ENCODE measurements at regions not wholly inside any gene's neighbourhood (a gene's known extent, or its start where the extent isn't known, plus 50 kb on each side); places are given as distances from the start of the nearest gene placed in this dataset.

- 29% methylated on average over 6 of the region's 6 CpGs for WGBS (ENCODE audit: low lambda C conversion rate)
- H3K9me2 ChIP-seq, result no peaks in the 10 kb centered on the region
- H3K4me3 ChIP-seq (ENCODE audit: low read depth in 2 of 2, low read length in 1 of 2), result no peak overlapping the region
- peaks cover 0 to 6% of the 10 kb centered on the region in 2 experiments; a peak in 1 of 4 replicates for H3K4me1 ChIP-seq (ENCODE audit: control insufficient read depth in 1 of 2, insufficient read depth in 2 of 2, low read depth in 1 of 2, low read length in 1 of 2)
- no peaks in the 10 kb centered on the region for H3K36me3 ChIP-seq (replicated peaks in 1 of 2; ENCODE audit: control insufficient read depth in 1 of 2, insufficient read depth in 2 of 2, low read length in 1 of 2)
- H3F3A ChIP-seq (replicated peaks; ENCODE audit: insufficient read depth), result no peaks in the 10 kb centered on the region
- no peak overlapping the region for H3K9ac ChIP-seq
- ChIA-PET POLR2A (no interaction called here), CTCF (no interaction called here)
- H3K4me2 ChIP-seq, result no peak overlapping the region
- no peaks in the 10 kb centered on the region for H3K79me2 ChIP-seq (ENCODE audit: insufficient read depth)
- DNase-seq, result no peak
- H4K20me1 ChIP-seq (ENCODE audit: insufficient read depth), result no peaks in the 10 kb centered on the region
- H3K27ac ChIP-seq (ENCODE audit: low read depth in 2 of 2, low read length in 1 of 2), result no peak overlapping the region
- no peak overlapping the region for H2AFZ ChIP-seq (ENCODE audit: low read depth)
- no peaks in the 10 kb centered on the region for H3K27me3 ChIP-seq (ENCODE audit: insufficient read depth)
- no peak for TF ChIP-seq SMC3 (IDR thresholded peaks at IDR 0.05; ENCODE audit: low read depth, low read length)
- no peaks in the 10 kb centered on the region for H3K9me3 ChIP-seq
Measured at GRCh38 chr9:89939181-89939580, 334.4 kb downstream of the GADD45G start.

GRCh38 chr9:89939626-89940292 lies 334.9 kb downstream of the GADD45G start:
- H3K4me3 ChIP-seq (ENCODE audit: low read depth in 2 of 2, low read length in 1 of 2), result no peak overlapping the region
- no peak overlapping the region for H3K27ac ChIP-seq (ENCODE audit: low read depth in 2 of 2, low read length in 1 of 2)
- ChIA-PET CTCF (interaction anchor here (3.4 kb wide), 1 partner anchor 336 kb away, joined by 15 read pairs; the partner anchor contains the start of gene GADD45G), POLR2A (no interaction called here)
- no peak overlapping the region for H2AFZ ChIP-seq (ENCODE audit: low read depth)
- H3K36me3 ChIP-seq (replicated peaks in 1 of 2; ENCODE audit: control insufficient read depth in 1 of 2, insufficient read depth in 2 of 2, low read length in 1 of 2), result no peaks in the 10 kb centered on the region
- H3F3A ChIP-seq (replicated peaks; ENCODE audit: insufficient read depth), result no peaks in the 10 kb centered on the region
- no peaks in the 10 kb centered on the region for H3K9me2 ChIP-seq
- no peaks in the 10 kb centered on the region for H4K20me1 ChIP-seq (ENCODE audit: insufficient read depth)
- no peak for DNase-seq
- H3K79me2 ChIP-seq (ENCODE audit: insufficient read depth), result no peaks in the 10 kb centered on the region
- no peaks in the 10 kb centered on the region for H3K27me3 ChIP-seq (ENCODE audit: insufficient read depth)
- no peak overlapping the region for H3K9ac ChIP-seq
- TF ChIP-seq MXI1 (IDR thresholded peaks at IDR 0.05; ENCODE audit: low read depth, low read length) (no peak), MEF2A (IDR thresholded peaks at IDR 0.05; ENCODE audit: borderline replicate concordance, low read depth) (no peak), NRF1 (IDR thresholded peaks at IDR 0.05; ENCODE audit: low read depth, low read length) (no peak)
- no peak overlapping the region for H3K4me2 ChIP-seq
- 60% methylated on average over 14 of the region's 14 CpGs for WGBS (ENCODE audit: low lambda C conversion rate)
- no peaks in the 10 kb centered on the region for H3K9me3 ChIP-seq
- H3K4me1 ChIP-seq (ENCODE audit: control insufficient read depth in 1 of 2, insufficient read depth in 2 of 2, low read depth in 1 of 2, low read length in 1 of 2), result peaks cover 0 to 6% of the 10 kb centered on the region in 2 experiments; a peak in 1 of 4 replicates

- POLR2A ChIA-PET, result no interaction called here
- Histone ChIP-seq H3K9me2 (no peaks in the 10 kb centered on the region), H2AFZ (ENCODE audit: low read depth) (no peak overlapping the region), H3K9ac (no peak overlapping the region), H3K27me3 (ENCODE audit: insufficient read depth) (no peaks in the 10 kb centered on the region), H3K4me1 (ENCODE audit: control insufficient read depth in 1 of 2, insufficient read depth in 2 of 2, low read depth in 1 of 2, low read length in 1 of 2) (peaks cover 0 to 6% of the 10 kb centered on the region in 2 experiments; a peak in 1 of 4 replicates), H3K27ac (ENCODE audit: low read depth in 2 of 2, low read length in 1 of 2) (no peak overlapping the region), H3K79me2 (ENCODE audit: insufficient read depth) (no peaks in the 10 kb centered on the region), H3F3A (replicated peaks; ENCODE audit: insufficient read depth) (no peaks in the 10 kb centered on the region), H3K9me3 (no peaks in the 10 kb centered on the region), H3K4me2 (no peak overlapping the region), H4K20me1 (ENCODE audit: insufficient read depth) (no peaks in the 10 kb centered on the region), H3K36me3 (replicated peaks in 1 of 2; ENCODE audit: control insufficient read depth in 1 of 2, insufficient read depth in 2 of 2, low read length in 1 of 2) (no peaks in the 10 kb centered on the region), H3K4me3 (ENCODE audit: low read depth in 2 of 2, low read length in 1 of 2) (no peak overlapping the region)
- DNase-seq, result no peak
- WGBS (ENCODE audit: low lambda C conversion rate), result 46% methylated on average over 5 of the region's 5 CpGs
- CTCF ChIA-PET, result interaction anchor here (1.4 to 3.4 kb wide), 2 partner anchors 12 to 337 kb away, joined by 3 to 15 read pairs; partner anchors contain the start of gene GADD45G
- no peak for TF ChIP-seq USF2 (IDR thresholded peaks at IDR 0.05; ENCODE audit: borderline replicate concordance, low read depth, low read length)
- no peak for TF ChIP-seq NFIC (IDR thresholded peaks at IDR 0.05; ENCODE audit: borderline replicate concordance)
- TF ChIP-seq IRF3 (IDR thresholded peaks at IDR 0.05; ENCODE audit: low read depth, low read length), result no peak
- TF ChIP-seq RCOR1 (IDR thresholded peaks at IDR 0.05; ENCODE audit: low read length), result no peak
- TF ChIP-seq CTCF (IDR thresholded peaks at IDR 0.05), result no peak
- TF ChIP-seq EZH2phosphoT487 (IDR thresholded peaks at IDR 0.05; ENCODE audit: borderline replicate concordance, low read depth), result no peak
- TF ChIP-seq CHD2 (IDR thresholded peaks at IDR 0.05; ENCODE audit: low read length, partially characterized antibody), result no peak
- TF ChIP-seq EP300 (IDR thresholded peaks at IDR 0.05; ENCODE audit: borderline replicate concordance in 1 of 2, low read depth in 1 of 2, low read length in 1 of 2), result no peak
- TF ChIP-seq USF1 (IDR thresholded peaks at IDR 0.05; ENCODE audit: borderline replicate concordance, low read depth), result no peak
- no peak for TF ChIP-seq MXI1 (IDR thresholded peaks at IDR 0.05; ENCODE audit: low read depth, low read length)
- TF ChIP-seq MEF2A (IDR thresholded peaks at IDR 0.05; ENCODE audit: borderline replicate concordance, low read depth), result no peak
- TF ChIP-seq TCF12 (IDR thresholded peaks at IDR 0.05), result no peak
Measured at GRCh38 chr9:89940625-89941024, 335.8 kb downstream of the GADD45G start.

Data from SK-N-SH (cell line).